DMS53 treated with DMSO at 0.1 percent for 48 hours (cell line): ENCODE measurements at regions not wholly inside any gene's neighbourhood (a gene's known extent, or its start where the extent isn't known, plus 50 kb on each side); places are given as distances from the start of the nearest gene placed in this dataset.
"Not testable (repeated sequence)": the region's sequence is repeated elsewhere in the genome, so short reads cannot be mapped to it uniquely, and the experiment has no call there.

Source experiments
- DNase-seq: peaks from one replicate; lab custom pipeline; 2025; ENCODE audit not compliant: unreplicated experiment; lab: John Stamatoyannopoulos, UW

GRCh38 chr6:137399881-137400443 is 94.2 kb downstream of the OLIG3 start:
- no peak for DNase-seq

DNA sequence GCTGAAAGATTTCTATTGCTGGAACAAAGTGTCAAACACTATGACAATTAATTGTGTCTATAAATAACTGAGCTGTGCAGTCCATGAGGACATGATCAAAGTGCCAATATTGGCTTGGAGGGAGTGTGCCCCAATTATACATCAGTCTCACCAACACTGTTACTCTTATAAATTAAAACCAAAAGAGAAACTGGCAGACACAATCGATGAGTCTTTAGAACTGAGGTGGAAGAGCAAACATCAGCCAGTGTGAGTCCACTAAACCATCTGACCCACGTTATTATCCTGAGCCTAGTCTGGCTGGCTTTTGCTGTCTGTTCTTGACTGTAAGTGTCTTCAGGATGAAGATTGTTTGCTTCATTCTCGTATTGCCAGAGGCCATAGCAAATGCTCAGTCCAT is 98.9 kb downstream of the OLIG3 start:
- no peak for DNase-seq

GRCh38 chr6:137391061-137391814 is 103.0 kb downstream of the OLIG3 start:
- no peak for DNase-seq

- DNase-seq = no peak
These were observed 103.9 kb downstream of the OLIG3 start for GRCh38 chr6:137390334-137390733.

DNA sequence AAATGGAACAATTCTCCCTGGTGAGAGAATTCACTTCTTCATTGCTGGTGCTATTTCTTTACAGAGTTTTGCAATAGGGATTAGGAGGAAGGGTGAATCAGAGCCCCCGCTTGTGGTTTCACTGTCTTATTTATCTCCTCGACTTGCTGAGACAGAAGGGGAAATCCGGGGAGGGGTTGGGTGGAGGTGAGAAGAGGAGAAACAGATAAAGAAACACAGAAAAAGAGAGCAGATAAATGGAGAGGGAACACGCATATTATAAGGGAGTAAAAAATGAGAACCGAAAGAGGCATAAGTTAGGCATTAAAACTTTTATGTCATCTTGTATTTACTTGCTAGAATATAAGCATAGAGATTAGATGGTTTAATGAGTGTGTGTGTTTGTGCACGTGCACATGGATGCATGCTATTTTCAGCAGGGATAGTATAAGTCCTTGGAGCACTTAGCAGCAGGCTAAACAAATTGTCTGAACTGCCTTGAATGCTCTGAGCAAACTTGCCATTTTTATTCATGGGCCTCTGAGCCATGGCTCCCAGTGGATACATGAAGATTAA is 105.0 kb downstream of the OLIG3 start:
- DNase-seq = no peak

GRCh38 chr6:137387096-137387764 is 107.0 kb downstream of the OLIG3 start:
- no peak for DNase-seq

GRCh38 chr6:137383287-137383686 is 110.9 kb downstream of the OLIG3 start:
- DNase-seq = not testable (repeated sequence)

- DNase-seq = no peak
These were observed 116.2 kb downstream of the OLIG3 start for GRCh38 chr6:137378090-137378369.

GRCh38 chr6:137373296-137373695 is 120.9 kb downstream of the OLIG3 start:
- DNase-seq = no peak

DNA sequence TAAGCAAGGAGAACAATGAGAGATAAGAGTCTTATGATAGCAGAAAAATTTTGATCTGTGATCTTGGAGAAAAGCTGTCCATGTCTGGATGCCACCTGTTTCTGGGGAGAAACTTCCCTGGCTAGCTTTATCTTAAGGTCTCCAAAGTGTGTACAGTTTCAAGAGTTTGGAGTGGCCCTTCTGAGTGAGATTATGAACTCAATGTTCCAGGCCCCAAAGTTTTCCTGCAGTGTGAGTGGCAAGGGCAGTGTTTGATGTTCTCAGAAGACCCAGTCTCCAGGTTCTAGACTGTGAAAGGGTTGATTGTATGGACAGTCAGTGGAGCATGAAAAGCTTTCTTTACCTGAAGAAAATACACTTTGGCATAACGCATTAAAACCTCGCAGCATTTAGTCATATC is 121.7 kb downstream of the OLIG3 start:
- no peak for DNase-seq

GRCh38 chr6:137371634-137372016 is 122.6 kb downstream of the OLIG3 start:
- no peak for DNase-seq

DNA sequence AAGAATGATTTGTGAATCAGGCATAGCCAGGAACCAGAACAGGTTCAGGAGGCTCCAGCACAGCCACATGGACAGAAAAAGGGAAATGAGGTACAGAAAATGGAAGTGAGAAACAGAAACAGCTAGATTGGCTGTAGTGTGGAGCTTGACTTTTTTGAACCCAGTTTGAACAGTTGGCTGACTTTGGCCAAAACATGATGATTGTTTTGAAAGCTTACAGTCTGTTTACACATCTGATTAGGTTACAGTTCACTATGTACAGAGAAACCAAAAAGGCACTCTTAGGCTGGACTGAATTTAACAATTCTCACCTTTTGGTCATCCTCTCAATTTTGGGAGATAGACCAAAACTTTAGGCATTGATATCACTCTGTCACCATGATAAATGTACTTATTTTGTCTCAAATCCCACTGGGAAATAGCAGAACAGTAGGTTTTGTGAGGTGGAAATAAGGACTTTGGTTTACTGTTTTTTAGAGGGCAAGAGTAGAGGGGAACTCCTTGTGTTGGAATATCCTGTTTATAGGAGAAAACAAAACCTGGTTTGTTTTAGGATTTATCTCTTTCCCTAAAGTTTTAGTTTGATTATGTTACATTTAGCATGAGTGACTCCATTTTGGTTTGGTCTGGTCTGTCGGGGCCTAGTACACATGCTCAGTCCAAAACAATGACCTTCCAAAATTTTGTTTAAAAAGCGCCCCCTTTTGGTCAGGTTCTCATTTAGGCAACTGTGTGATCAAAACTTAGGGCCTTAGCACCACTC is 123.1 kb downstream of the OLIG3 start:
- no peak for DNase-seq

GRCh38 chr6:137369136-137369535 is 125.1 kb downstream of the OLIG3 start:
- DNase-seq = no peak

DNA sequence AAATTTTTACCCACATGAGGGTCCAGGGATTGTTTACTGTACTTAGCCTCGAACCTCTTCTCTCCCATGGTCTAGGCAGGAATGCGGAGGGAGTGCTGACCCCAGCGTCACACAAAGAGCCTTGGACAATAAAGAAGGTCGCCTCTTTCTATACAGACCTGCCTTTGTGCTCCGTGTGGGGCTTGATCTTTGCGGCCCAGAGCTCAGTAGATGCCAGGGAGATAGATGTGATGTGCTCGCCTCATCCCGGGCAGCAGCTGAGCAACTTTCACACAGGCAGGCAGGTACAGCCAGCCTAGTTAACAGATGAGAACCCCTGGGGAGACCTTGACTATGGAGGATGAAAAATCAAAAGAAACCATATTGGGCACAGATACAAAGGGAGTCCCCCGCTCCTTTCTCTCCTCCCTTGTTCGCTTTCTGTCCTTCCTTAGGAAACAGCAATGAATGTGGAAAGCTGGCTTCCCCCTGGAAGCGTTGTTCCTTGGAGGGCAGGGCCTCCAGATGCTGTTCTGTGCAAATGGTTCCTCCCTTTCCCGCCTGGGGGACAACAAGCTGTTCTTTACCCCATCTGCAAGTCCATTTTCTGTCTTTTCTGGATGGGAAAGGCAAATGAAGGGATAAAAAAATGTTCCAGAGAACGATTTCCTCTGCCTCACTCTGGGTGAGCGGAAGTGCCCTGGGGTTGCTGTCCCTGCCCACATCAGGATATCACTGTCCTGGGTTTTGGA is 128.3 kb downstream of the OLIG3 start:
- no peak for DNase-seq

DNA sequence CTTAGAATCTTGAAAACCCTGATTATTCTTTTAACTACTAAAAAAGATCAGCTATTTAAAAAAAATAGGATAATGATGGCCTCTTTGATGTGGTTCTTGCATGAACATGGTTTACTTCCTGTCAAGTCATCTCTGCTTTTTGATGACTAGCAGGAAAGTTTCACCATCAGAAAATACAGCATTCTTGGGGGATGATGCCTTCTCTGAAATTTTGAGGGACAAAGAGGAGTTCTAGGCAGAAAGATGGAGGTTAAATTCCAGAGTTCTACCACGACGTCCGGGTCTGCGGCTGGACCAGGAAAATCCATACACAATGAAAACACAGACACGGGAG is 130.4 kb downstream of the OLIG3 start:
- DNase-seq = no peak

DNA sequence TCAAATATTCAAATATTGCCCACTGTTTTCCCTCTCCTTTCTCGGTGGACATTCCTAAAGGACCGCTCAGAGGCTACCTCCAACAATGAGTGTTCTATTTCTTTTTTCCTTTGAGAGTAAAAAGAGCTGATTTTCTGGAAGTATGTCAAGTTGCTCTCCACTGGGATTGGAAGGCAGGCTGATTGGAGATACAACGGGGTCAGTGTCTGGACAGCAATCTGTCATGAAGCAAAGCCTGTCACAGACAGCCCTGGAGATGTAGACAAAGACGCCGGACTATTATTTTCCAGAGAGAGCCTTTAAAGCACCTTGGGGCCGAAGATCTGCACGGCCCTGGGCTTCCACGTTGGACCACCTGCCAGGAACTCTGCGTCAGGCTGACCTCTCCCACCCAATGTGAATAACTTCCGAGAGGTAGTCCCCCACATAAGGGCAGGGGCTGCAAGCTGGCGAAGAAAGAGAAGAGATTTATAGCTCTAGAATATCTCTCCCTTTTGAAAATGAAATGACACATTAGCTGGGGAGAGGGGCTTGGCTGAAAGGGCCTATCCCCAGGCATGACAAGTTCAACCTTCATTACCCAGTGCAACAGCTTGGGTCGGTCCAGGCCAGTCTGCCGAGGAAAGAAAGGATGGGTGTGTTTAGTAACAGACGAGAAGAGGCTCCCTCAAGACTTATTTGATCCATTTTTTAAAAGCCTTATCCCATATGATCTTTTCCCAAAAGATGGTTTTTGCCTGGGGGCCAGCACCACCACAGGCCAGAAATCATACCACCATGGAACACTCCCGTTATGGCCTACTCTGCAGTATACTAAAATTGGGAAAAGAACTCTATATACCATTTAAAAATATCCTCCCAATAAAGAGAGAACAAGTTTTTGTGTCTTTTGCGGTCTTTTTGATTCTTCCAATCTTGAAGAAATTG is 131.1 kb downstream of the OLIG3 start:
- DNase-seq = no peak

DNA sequence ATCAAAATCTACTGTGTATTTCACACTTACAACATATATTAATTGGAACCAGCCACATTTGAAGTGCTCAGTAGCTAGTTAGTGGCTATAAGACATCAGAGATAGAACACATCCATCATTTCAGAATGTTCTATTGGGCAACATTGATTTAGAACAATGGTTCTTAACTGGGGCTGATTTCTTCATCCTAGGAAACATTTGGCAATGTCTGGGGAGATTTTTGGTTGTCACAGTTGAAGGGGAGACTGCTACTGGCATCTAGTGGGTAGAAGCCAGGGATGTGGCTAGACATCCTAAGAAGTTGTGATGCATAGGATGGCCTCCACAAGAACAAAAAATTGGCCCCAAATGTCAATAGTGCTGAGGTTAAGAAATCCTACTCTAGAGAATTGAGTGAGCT is 132.5 kb downstream of the OLIG3 start:
- DNase-seq = no peak

- DNase-seq = no peak
These were observed 135.9 kb downstream of the OLIG3 start for GRCh38 chr6:137358273-137358672.

GRCh38 chr6:137357948-137358266 is 136.3 kb downstream of the OLIG3 start:
- DNase-seq = no peak

DNA sequence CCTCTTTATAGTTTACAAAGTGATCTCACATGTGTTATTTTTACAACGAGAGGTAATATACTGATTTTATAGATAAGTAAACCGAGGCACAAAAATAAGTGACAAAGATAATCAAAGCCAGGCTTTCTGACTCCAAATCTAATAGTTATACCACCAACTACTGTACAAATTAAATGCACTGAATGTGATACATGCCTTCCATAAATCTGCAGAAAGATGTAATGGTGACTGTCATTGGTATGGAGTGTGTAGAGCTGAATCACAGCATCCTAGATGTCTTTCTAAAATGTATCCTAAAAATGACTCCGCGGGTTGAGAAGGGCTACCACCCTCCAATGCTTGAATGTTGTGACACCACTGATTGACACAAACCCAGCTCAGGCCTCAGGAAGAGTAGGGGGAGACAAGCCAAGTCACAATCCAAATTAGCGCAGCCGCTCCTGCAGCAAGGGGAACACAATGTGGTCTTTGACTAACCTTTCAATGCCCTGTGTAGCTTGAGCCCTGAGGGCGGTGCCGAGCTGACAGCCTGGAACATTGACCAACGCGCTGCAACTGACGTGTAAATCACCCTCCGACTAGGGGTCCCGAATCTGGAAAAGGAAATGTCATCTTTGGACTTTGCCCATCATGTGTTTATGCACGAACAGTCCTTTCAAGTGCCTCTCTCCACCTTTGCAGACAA is 136.8 kb downstream of the OLIG3 start:
- DNase-seq = no peak
